ENCODE measurements at regions not wholly inside any gene's neighbourhood (a gene's known extent, or its start where the extent isn't known, plus 50 kb on each side); places are given as distances from the start of the nearest gene placed in this dataset.
A peak's percentile ranks its signal among the peaks of the same experiment; 100 is the strongest.
"Not testable (repeated sequence)": the region's sequence is repeated elsewhere in the genome, so short reads cannot be mapped to it uniquely, and the experiment has no call there.

DNA sequence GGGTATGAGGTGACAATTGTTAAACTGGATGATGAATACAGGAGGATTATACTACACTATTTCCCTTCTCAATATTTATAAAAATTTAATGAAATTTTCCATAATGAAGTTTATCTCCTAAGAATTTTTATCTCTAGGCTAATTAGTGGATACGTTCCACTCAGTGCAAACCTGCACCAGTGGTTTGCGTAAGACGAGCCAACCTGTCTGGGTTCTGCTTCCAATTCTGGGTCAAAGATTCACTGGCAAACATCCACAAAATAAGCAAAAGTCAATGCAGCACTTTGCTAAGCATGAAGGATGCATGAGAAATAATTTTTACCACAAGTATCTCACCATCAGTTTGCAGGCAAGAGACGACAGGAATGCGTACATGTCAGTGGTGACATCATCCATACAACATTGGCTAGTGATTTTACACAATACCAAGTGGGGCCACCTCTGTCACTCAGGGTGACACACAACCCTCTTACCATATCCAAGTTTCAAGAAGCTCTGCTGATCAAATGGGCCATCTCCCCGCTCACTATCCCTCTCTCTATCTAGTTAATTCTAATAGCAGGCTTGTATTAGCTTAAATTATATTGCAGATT, 51.7 kb downstream of the FAM50B start:
- DNase-seq (ENCODE audit: low spot score), result no peak

DNA sequence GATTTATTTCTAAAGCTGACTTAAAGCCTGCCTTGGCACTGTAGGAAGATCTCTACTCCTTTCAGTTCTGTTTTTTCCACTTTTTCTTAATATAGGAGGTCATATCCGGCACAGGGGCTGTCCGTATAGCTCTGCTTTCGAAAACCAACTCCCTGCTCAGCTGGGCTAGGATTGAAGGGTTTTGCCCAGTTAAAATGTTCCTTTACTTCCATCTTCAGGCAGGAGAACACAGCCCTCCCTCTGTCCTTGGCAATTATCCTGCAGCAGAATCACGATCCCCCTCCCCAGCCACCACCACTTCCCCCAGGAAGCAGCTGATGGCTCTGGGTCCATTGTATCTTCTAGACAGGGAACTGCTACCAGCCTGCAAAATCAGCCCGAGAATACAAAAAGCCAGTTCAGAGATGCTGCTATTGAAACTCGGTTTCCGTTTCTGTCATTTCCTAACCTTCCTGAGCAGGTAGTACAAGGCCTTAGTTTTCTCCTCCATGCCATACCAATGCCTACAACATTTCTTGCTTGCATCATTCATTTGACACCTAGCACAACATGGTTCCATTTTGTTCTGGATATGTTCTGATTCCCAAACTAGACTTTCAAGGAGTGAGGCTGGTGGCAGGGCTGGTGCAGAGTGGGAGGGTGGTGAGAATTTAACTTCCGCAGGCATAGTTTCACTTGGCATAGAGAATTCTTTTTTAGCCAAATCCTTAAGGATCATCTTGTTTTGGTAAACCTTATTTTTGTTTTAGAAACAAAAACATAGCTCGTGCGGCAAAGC, 53.9 kb downstream of the FAM50B start:
- no peak for DNase-seq (ENCODE audit: low spot score)

GRCh38 chr6:3904518-3904917, 55.3 kb downstream of the FAM50B start:
- DNase-seq (ENCODE audit: low spot score), result no peak

DNA sequence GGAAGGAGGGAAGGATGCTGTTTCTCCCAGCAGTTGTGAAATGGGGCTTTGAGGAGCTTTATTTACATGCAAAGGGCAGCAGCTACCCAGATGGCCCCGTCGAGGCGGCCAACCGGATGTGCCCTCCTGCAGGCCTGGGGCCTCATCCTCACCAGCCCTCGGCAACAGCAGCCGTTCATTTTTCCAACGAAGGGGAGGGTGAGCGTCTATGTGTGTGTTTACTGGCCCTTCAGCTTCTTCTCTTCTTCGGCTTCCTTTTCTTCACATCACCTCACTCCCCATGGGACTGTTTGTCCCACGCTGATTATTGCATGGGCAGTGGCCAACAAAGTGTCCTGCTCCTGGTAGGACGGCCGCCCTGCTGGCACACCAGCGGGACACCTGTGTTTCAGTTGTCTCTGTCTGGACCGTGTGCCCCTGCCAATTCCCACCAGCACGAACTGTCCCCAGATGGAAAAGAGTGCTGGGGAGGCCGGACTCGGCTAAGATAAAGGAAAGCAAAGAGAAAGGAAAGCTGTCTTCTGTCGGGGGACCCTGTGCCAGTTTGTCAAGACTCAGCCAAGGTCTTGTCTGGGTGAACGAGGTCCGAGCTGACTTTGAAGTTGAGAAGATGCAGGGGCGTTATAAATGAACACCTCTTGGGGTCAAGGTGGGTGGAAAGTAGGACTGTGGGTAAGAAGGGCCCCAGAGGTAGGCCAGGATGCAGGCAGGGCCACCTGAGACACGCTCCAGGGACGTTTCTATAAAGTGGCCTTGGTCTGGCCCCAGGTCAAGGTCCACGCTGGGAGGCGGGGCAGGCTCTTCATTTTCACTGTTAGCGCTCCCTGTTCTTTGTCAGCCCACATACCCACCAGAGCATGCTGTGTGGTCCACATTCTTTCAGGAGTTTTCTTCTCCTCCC, 57.0 kb downstream of the FAM50B start:
- DNase-seq (ENCODE audit: low spot score), result no peak

- DNase-seq (ENCODE audit: low spot score), result no peak
Measured at GRCh38 chr6:3906846-3907151, 57.6 kb downstream of the FAM50B start.

DNA sequence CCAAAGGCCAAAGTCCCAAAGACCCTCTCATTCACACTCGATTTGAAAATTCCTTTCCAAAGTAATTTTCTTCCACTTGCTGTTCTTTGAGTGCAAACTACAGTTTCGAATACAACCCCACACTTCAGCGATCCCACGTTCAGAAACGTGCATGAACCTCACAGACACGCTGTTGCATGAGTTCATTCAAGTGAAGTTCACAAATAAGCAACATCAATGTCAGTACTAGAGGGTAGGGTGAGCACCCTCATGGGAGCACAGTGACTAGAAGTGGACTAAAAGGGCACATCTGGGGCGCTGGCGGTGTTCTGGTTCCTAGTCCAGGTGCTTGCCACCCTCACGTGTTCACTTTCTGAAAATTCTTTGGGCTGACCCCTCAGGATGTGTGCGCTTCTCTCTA, 59.0 kb downstream of the FAM50B start:
- no peak for DNase-seq (ENCODE audit: low spot score)

DNA sequence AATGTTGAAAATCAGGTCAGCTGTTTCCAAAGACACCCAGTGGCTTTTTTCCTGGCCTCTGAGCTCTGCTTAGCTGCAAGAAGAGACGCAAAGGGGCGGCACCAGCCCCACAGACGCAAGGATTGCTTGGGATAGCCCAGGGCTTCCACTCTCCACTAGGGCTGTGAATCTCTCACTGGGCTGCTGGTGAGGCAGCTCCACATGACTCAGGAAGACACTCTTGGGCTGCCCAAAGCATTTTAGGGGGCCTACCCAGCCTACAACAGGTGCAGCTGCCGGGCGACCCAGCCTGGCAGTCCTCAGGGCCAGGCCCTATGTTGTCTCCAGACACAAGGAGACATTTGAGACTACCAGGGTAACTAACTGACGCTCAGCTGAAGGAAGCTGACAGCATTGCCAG, 59.8 kb downstream of the FAM50B start:
- DNase-seq (ENCODE audit: low spot score), result no peak

DNA sequence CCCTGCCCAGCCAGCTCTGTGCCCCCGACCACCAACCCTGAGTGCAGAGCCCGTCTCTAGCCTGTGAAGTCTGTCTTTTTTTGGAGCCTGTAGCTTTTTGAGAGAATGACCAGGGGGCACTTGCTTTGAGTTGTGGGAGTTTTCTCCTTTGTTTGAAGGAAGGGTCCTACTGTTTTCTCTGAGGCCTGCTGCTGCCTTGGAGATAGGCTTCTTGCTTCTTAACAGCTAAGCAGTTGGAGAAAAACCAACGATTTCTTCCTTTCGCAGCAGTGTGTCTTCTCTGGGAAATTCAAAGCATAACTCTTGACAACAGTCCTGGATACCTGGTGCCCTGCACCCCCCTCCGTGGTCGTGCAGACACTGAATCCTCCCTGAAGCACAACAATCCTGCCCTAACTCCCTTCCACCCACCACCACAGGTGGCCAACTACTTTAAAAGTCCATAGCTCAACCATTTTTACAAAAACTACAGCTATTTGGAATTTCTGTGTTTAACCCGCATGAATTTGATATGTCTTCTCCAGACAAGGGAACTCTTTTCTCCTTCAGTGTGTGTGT, 61.0 kb downstream of the FAM50B start:
- no peak for DNase-seq (ENCODE audit: low spot score)

GRCh38 chr6:3911130-3911529, 62.0 kb downstream of the FAM50B start:
- DNase-seq (ENCODE audit: low spot score), result no peak

DNA sequence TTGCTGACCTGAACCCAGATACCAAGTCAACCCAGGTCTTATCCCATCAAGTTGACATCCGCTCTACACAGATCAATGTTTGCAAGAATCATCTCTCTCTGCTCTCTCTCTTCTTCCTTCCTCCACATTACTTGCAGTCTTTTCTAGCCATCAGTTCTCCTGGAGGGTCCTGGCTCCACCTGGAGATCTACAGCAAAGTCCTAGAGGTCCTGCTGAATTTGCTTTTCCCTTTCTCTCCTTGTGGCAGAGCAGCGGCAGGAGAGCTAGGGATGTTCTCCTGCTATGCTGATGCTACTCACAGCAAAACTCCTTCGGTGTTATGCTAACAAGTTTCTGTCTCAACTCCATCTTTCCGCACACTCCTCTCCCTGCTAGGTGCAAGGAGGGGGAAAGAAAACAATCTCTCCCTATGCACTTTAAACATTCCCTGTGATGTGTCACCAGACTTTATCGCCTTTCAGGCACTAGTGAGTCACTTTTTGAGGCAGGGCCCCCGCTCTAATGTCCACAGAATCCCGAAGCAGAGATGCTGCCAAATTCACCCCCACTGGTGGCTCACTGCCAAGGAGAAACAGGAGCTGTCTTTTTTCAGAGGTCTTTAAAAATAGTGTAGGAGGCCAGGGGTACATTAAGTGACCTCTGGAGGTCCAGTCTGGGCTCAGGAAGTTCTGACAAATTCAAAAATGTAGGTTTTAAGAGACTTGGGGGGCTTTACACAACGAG, 62.6 kb downstream of the FAM50B start:
- DNase-seq (ENCODE audit: low spot score), result no peak

GRCh38 chr6:3912361-3913076, 63.3 kb downstream of the FAM50B start:
- no peak for DNase-seq (ENCODE audit: low spot score)

GRCh38 chr6:3913077-3913957, 64.1 kb downstream of the FAM50B start:
- peak; percentile 38 for DNase-seq (ENCODE audit: low spot score)

DNA sequence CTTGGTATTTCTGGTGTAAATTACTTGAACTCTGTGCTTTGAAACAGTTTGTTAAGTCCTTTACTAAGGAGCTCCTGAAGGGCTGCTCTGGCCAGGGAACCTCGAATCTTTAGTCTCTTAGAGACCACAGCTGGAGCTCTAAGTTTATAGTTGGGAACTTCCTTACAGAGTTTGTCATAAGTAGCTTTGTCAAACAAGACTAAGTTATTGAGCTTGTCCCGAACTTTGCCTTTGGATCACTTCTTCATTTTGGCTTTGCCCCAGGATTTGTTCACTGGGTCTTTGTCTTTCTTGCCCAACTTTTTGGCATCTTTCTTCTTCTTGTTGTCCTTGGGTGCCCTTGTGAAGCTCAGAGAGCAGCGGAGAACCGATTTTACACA, 64.8 kb downstream of the FAM50B start:
- no peak for DNase-seq (ENCODE audit: low spot score)

DNA sequence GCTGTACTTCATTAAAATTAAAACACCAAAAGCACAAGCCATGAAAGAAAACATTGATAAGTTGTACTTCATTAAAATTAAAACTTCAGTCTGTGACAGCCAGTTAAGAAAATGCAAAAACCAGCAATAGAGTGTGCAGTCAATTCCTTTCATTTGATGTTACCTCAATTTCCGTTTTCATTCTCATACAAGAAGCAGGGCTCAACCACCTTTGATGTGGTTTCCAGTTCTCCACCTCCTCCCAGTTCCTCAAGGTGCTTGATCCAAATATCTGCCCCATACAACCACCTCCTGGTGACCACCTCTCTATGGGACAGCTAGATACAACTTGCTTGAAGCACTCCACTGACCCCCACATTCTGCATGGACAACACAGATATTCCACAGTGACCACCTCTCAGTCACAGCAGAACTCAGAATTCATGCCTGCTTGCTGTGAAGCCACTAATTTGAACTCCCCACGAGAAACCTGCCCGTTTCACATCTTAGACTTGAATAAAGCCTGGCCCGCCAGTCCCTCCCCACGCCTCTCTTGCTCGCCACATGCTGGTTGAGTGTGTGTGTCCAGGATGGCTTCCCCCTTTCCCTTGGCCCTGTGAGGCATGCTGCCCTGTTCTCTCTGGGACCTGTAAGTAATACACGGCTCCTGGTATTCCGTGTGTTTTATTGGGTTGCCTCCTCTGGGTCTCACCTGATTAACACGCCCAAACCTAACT, 66.1 kb downstream of the FAM50B start:
- no peak for DNase-seq (ENCODE audit: low spot score)

- DNase-seq (ENCODE audit: low spot score), result no peak
Measured at GRCh38 chr6:3916211-3916610, 67.0 kb downstream of the FAM50B start.

- not testable (repeated sequence) for DNase-seq (ENCODE audit: low spot score)
Measured at GRCh38 chr6:3916749-3917148, 67.6 kb downstream of the FAM50B start.

DNA sequence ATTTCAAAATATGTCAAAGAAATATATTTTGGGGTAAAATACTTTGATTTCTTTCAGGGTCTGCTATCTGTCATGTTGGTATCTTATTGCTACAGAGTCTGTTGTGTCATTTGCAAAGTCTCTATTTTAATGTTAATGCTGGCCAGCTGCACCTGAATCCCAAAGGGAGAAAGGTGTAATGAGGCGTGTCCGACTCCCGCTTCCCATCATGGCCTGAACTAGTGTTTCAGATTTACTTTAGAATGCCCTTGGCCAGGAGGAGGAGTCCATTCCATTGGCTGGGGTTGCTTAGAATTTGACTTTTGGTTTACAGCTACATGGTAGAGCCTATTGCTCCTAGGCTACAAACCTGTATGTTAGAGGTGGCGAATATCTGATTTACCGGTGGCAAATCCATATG, 69.3 kb downstream of the FAM50B start:
- DNase-seq (ENCODE audit: low spot score), result no peak

DNA sequence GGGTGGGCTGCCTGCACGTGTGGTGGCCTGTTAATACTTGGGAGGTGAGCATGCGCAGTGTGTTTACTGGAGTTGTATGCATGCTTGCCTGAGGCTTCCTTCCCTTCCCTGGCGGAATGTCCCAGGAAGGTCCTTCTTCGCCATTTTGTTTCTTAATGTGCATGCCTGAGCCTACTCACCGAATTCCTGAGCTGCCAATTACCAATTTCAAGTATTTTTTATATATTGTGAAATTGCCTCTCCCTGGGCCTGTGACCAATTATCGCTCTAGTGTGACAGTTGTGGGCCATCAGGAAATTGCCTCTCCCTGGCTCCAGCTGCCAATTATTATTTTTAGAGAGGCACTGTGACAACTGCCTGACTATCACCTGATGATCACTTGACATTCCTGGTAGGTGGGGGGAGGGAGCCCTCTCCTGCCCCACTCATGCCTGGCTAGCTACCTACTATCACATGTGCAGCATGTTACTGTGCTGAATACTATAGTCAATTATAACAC, 70.0 kb downstream of the FAM50B start:
- no peak for DNase-seq (ENCODE audit: low spot score)

DNA sequence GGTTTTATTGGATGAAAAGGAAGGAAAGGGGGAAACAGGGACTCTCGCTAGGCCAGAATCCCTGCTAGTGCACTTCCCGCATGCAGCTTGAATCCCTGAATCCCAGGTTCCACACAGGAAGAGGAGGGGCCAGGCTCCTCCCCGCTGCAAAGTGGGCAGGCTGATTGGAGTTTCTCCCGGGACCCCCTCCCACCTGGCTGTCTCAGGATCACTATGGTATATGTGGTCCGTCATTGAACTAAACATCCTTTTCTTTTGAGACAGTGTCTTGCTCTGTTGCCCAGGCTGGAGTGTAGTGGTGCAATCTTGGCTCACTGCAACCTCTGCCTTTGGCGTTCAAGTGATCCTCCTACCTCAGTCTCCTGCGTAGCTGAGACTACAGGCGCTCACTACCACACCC, 70.7 kb downstream of the FAM50B start:
- DNase-seq (ENCODE audit: low spot score), result no peak

DNA sequence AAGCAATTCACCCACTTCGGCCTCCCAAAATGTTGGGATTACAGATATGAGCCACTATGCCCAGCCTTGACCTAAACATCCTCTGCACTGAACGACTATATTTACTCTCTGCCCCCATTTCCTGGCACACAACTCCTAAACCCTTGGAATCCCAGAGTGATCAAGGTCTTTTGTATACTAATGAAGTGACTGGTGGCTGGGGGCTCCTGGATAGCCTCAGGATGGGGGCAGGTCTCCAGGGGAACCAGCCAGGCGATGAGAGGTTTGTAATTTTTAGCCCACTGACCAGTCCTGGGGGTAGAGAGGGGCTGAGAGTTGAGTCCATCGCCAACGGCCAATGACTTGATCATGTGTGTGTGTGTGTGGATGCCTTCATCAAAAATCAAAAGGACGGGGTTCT, 71.1 kb downstream of the FAM50B start:
- no peak for DNase-seq (ENCODE audit: low spot score)

Data from HuH-7.5 (cell line).